ENCODE measurements at regions not wholly inside any gene's neighbourhood (a gene's known extent, or its start where the extent isn't known, plus 50 kb on each side); places are given as distances from the start of the nearest gene placed in this dataset.

DNA sequence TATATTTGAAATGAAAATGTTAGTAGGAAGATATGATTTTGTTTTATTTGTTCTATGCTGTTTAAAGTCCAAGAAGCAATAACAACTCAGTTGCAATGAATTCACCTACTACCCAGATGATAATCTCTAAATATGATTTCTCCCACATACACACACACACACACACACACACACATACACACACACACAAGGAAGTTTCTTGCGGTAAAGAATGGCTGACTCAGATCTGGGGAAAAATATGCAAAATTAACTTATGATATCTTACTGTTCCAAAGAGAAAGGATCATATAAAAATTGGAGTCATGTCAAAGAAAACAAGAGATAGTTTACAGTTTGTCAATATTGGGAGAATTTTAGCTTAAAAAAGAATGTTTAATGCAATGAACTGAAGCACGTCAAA, 456.7 kb downstream of the SLC16A7 start:
- no peak for DNase-seq

DNA sequence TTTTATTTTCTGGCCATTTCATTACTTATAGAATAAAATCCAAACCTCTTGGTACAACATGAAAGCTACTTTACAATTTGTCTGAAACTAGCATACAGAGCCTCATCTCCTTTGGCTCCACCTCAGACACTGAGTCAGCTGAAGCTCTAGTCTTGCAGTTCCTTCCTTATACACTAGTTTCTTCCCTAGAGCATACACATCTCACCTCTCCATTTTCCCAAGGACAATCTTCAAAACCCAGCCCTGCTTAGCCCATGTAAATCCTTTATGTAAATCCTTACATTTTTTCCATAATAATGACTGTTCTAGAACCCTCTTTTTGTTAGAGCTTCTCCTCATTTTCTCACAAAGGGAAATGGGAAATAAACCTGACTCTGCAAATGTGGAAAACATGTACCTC, 463.4 kb downstream of the SLC16A7 start:
- DNase-seq = no peak

DNA sequence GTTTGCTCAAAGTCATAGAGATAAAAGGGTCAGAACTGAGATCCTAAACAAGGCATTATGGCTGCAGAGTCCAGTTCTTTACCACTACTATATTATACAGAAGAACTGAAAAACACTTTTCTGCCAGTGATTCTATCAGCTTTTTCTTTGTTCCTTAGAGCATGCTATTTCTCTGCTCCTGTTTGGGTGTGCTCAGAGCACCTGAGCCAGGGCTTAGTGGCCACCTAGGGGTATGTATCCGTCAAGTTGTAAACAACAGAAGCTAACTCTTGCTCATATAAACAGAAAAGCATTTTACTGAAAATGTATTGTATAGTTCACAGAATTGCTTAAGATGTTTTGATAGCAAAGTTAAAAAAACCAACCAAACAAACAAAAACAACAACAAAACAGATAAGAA, 470.8 kb downstream of the SLC16A7 start:
- DNase-seq = no peak

DNA sequence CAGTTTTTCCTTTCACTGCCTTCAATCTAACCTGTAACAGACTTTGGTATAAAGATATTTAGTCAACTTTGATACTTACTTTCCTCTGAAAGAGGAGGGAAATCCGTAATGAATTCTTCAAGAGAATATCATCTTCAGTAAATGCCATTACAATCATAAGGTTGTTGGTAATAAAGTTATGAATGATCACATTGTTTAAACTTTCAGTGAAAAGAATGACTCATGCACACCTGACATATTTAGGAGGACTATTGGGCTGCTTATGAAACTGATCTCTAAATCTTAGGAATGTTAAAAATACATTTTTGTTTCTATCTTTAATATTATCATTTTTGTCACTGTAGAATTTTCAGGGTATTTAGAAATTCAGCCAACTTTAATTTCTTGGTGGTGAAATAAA, 474.7 kb downstream of the SLC16A7 start:
- DNase-seq = no peak

DNA sequence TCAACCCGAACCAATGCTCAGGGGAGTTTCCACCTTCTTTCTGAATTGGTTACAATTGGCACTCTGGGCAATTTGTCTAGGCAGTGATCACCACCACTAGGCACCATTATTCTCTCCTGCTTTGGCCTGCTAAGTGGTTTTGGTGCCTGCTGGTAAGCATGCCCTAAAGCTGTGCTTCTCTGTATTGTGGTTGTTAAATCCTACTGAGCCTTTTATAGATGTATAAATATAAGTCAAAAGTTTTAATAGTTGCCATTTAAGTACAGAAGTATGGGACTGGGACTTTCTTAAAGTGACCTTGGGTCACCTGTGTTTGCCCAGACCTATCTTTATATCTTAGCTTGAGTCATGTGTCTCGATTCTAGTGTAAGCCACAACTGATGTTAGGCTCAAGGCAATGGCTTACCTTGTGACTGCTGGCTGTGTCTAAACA, 475.9 kb downstream of the SLC16A7 start:
- no peak for DNase-seq

DNA sequence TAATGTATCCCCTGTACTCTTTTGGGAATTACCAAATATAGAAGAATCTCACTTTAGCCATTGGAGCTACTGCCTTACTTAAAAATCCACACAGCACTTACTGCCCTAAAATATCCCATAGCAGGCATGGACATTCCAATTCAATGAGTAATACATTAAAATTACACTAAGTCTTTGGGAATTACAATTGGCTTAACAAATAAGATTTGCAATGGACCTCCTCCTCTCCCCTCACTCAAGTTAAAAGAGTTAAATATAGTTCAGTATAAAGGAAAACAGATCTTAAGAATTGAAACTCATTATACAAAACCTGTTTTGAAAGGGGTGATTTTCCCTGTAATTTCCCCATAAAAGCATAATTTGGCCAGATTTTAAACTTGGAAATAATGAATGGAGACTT, 477.1 kb downstream of the SLC16A7 start:
- DNase-seq = no peak

DNA sequence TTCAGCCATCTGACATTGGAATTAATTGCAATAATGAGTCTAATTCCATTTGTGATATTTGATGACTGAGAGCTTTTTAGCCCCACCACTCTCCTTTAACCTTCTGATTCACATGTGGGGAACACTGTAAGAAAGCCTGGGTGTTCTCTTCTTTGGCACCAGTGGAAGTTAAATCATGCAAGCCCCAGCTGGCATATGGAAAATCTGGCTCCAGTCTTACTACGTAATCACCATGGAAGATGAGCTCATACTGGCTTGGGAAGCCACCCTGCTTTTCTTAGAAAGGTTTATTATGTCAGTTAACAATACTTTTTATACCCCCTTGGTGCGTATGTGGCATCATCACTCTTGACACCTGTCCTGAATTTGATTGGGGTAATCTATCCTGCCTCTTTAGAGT, 479.3 kb downstream of the SLC16A7 start:
- no peak for DNase-seq

DNA sequence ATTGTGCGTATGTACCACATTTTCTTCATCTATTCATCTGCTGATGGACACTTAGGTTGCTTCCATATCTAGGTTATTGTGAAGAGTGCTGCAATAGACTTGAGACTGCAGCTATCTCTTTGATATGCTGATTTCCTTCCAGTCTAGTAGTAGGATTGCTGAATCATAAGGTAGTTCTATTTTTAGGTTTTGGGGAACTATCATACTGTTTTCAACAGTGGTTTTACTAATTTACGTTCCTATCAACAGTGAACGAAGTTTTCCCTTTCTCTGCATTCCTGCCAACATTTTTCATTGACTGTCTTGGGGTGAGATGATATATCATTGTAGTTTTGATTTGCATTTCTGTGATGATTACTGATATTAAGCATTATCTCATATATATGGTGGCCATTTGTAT, 482.2 kb downstream of the SLC16A7 start:
- no peak for DNase-seq

DNA sequence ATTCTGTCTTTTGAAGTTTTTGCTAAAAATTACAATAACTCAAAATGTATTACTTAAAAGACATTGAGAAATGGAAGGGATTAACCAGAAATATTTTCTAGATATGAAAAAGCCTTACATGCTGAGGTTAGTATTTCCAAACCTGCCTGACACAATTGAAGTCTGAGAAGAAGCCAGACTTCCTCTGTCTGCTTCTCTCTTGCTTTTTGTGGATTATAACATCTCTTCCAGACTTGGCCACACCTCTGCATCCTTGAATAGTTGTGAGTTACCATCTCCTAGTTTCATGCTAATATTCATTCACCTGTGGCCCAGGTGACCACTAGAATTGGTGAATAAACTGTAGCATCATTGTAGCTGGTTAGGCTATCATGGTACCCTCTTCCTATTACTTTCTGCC, 497.6 kb downstream of the SLC16A7 start:
- DNase-seq = no peak

DNA sequence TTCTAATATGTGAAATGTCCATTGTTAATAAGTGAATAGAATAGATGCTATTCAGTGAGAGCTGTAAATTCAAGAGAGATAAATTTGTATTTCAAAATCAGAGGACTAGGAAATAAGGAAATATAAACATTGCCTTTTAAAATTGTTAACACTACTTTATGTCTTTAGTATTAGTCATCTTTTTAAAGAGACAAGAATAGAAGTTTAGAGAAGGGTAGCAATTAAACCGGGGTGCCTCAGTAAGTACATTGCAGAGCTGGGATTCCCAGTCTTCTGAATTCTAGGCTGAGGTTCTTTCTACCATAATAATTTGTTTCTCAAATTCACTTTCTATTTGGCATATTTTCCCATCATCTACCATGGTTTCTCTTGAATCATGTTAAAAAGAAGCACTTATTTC, 498.6 kb downstream of the SLC16A7 start:
- DNase-seq = no peak

DNA sequence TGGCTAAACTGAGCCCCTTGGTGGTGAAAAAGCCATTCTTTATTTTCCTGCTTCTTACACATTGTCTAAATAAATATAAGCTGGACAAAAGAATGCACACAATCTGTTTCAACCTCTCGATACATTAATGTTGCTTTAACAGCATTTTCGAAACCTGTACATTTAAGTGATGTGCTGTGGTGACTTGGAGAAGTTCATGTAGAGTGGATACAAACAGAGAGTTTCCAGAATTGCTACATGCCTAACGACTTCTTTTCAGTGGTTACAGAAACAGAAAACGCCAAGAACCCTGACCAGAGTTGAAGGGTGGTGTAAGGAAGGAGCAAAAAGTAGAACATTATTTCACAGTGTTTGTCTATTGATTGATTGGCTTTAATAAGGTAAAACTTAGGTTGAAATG, 500.9 kb downstream of the SLC16A7 start:
- DNase-seq = no peak

DNA sequence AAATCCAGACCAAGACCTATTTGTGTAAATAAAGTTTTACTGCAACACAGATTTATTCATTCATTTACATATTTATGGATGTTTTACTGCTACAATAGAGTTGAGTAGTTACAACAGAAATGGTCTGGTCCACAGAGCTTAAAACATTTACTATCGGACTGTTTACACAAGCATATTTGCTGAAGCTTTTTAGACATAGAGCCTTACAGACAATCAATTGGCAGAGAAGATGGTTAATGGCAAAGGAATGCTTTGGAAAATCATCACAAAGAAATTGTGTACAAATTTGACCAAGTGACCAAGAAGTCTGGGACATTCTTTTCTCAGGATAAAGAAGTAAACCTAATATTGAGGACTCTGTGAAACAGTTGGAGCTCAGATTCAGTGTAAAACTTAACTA, 504.3 kb downstream of the SLC16A7 start:
- DNase-seq = no peak

DNA sequence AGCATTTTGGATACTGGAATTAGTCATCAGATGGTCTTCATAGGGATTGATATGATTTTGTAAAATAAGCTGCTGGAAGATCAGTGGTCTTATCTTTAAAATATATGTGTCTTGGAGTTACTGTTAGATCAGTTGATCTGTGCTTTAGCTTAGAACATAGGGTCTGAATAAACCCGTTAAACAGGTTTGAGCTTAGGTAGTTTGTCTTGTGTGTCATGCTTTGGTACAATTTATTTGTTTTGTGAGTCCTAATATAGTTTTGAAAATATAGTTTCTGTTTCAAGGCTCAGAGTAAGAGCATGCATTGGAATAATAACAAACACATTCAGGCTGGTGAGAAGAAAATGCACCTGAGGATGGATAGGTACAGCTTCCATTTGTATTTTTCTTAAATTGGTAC, 505.0 kb downstream of the SLC16A7 start:
- no peak for DNase-seq

DNA sequence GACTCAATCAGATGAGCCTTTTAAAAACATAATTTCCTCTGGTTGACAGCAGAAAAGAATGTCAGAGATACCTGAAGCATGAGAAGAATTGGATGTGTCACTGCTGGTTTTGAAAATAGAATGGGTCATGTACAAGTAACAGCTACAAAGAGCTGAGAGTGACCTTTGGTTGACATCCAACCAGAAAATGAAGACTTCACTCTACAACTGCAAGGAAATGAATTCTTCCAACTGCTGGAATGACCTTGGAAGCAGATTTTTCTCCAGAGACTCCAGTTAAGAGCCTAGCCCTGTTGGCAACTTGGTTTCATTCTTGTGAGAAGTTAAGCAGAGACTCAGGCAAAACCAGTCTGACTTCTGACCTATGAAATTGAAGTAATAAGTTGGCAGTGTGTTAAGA, 505.9 kb downstream of the SLC16A7 start:
- no peak for DNase-seq

DNA sequence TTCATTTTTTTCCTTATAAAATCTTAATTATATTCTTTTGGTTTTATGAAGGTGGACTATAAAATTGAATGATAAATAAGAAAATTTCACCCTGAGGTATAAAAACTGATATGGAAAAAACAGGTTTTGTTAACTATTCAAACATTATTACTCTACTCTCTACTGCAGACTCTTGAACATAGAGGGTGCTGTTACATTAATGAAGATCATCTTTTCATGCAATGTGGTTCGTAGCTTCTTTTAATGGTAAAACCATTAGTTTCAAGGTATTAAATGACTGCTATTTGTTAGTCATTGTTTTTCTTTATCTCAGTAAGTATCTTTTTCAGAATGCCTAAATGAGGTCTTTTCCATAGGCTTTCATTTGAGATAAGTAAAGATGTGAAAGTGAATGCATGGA, 510.4 kb downstream of the SLC16A7 start:
- no peak for DNase-seq

DNA sequence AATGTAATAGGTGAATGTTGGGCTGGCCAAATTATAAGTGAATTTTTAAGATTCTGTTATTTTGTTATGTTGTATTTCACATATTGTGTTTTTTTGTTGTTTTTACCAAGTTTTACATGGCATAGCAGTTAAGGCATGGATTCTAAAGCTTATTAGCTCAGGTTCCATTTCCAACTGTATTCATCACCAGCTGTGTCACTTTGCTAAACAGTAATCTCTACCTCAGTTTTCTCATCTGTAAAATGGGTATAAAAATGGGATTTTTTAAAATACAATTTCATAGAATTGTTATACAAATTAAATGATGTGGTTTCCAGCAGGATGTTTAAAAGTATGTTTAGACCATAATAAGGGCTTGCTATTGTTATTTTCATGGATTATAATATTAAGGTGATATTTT, 512.2 kb downstream of the SLC16A7 start:
- no peak for DNase-seq

DNA sequence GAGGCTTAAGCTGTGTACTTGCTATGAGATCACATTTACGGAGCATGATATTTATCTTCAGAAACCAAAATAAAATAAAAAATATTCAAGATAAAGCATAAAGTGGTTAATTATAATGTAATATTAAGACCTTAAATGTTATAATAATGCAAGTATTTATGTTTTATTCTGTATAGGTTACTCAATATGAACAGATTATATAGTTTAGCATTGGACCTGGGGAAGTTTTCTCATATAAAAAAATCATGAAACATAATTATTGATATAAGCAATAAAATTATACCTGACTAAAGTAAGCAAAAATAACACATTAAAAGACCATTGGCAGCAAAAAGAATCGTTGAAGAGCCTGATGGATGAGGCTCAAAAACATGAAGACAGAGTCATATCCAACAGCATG, 516.2 kb downstream of the SLC16A7 start:
- DNase-seq = no peak

DNA sequence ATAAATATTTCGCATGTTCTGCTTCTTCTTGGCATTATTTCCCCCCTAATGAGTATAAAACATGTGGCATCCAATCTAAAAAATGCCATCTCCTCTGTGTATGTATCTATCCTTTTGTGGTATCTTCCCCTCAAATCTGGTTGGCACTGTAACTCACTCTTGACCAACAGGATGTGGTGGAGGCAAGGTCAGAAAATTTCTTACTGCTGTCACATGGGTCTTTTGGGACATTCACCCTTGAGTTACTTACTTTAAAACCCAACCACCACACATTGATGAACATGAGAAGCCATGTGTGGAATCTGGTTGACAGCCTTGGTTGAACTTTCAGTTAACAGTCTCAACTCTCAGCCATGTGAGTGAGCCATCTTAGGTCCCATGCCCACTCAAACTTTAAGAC, 516.9 kb downstream of the SLC16A7 start:
- DNase-seq = no peak

DNA sequence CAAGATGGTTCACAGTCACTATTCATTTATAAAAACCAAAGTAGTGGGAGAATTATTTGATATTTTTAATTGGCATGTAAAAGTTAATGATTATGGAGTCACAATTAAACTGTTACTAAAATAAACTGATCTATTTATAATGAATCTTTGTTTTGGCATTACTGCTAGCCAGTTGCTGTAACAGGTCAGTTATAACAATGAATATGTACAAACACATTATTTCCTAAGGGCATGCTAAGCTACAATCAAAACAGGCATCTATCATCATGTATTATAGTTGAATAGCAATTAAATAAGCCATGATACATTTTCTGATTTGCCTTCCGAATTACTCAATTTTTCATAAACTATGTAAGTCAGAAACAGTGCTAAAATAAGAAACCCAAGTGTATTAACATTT, 518.3 kb downstream of the SLC16A7 start:
- no peak for DNase-seq

DNA sequence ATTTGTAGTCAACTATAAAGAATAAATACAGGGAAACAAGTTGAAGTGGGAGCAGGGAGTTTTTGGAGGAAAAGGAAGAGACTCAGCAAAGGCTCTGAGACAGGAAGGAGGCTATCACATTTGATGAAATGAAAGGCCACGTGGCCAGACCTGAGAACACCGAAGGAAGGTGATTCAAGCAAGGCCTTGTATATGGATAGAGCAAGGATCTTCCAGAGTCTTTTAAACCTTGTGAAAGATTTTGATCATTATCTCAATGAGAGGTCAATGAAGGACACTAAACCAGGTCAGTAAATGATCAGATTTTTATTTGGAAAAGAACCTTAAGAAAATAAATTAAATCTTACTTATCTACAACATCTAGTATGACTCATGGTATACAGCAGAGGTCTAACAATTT, 523.5 kb downstream of the SLC16A7 start:
- DNase-seq = no peak

DNA sequence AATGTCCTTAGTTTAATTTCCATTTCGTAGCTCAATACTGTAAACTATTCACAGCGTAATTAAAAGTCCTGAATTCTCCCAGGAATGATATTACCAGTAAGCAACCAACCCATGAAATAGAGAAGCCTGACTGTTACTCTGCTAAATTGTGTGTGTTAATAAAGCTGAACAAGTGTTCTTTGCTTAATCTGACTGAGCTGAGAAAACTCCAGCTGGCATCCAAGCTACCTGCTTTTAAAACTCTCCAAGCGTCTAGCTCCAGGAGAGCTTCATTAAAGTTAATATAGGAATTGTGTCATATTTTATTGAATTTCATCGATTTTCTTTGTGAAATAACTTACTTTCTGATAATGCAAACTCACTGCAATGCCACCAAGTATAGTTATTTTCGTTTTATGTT, 524.4 kb downstream of the SLC16A7 start:
- DNase-seq = no peak

DNA sequence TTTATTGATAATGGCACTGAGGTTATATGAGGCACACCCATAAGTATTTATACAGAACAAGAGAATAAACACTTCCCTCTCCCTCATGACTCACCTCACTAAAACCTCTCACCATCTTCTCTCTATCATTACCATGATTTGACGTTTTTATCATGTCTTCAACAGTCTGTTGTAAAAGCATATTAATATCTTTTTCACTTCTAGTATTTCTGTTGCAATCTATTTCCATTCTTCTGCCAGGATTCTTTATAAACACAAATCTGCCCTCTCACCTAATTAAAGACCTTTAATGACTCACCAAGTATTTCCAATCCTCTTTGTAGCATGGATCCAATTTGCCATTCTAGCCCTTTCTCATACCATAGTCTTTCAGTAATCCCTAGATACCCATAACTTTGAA, 527.7 kb downstream of the SLC16A7 start:
- no peak for DNase-seq

DNA sequence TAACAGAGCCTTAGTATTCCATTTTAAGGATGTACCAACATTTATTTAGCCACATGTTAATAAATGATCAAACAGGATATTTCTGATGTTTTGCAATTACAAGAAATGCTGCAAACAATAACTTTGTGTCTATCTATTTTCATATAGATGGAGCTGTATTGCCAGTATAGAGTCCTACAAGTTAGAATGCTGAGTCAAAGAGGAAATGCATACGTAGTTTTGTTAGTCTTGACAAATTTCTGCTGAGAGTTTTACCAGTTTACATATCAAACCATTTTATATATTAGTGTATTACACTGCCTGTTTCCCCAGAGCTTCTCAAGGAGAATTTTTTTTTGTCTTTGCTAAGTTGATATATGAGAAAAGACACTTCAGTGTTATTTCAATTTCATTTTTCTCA, 541.7 kb downstream of the SLC16A7 start:
- DNase-seq = no peak

DNA sequence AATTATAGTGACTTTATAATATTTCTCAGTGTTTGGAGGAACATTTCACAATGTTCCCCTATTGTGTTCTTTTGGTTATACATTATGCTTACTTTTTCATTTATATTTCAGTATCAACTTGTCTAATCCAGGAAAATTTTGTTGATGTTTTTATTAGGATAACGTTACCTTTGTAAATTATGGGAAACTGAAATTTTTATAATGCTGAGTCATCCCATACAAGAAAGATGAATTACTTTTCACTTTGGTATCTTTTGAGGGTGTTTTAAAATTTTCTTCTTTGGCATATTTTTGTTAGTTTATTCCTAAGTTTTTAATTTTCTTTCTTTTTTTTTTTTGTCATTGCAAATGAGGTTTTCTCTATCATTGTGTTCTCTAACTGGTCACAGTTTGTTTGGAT, 542.7 kb downstream of the SLC16A7 start:
- no peak for DNase-seq

DNA sequence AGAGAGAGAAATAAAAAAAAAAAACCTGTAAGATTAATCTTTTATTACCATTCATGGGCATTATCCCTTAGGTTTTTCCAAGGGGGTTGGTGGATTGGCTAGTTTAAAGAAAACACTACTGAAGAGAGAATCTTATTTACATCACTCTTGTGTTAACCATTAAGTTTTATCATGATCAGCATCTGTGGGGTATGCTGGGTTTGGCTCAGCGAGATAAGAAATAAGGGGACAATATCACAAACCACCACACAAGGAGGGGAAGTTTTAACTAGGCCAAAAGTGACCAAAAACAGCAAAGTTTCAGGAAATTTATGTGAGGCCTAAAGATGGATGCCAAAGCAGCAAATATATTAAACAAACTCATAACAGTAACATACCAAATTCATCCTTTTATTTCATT, 548.6 kb downstream of the SLC16A7 start:
- no peak for DNase-seq

DNA sequence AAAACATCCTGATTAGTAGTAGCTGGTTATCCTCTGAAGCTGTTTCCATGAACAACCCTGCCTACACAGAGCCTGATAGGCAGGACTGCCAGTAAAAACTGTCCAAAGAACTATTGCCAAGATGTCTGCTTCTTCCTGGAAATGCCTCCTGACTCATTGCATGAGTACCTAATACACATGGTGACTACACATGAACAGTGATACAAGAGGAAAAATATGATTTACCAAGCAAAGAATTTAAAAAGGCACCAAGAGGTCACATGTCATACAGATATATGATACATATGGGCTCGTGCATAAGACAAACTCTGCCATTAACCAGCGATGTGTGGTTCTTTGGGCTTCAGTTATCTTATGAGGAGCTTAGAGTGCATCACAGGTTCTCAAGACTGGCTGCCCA, 552.3 kb downstream of the SLC16A7 start:
- no peak for DNase-seq

Data from CD4-positive, alpha-beta T cell treated with Interleukin-4 for 4 hours (primary cell).